ENCODE measurements at regions not wholly inside any gene's neighbourhood (a gene's known extent, or its start where the extent isn't known, plus 50 kb on each side); places are given as distances from the start of the nearest gene placed in this dataset.

DNA sequence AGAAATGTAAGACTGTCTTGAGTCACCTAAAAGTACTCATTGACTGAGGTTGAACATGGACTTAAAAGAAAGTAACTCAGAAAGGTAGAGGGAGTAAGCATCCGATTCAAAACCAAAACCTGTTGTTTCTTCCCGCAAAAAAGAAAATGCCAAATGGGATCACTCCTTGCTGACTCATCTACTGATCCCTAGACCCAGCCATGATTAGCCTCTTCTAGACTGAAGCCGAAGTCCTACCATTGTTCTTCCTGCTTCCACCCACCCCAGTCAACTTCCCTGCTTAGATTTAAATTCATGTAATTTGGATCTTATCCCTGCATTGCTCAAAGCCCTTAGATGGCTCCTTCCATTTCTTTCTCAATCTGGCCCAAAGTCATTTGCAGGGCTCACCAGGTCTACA is 760.5 kb upstream of the SOX9 start:
- no peaks in the 10 kb centered on the region for H4K20me1 ChIP-seq (ENCODE audit: control insufficient read depth, extremely low read depth, insufficient read depth, low read length)
- H3K79me2 ChIP-seq (ENCODE audit: control insufficient read depth, insufficient read depth, low read length) = no peaks in the 10 kb centered on the region
- H3K36me3 ChIP-seq (ENCODE audit: control insufficient read depth in 2 of 2, extremely low read depth in 1 of 2, insufficient read depth in 2 of 2, low read length in 2 of 2) = no peaks in the 10 kb centered on the region
- peaks cover 4% of the 10 kb centered on the region for H3K4me1 ChIP-seq (ENCODE audit: control insufficient read depth, extremely low read depth, insufficient read depth, low read length)
- H3K9ac ChIP-seq (ENCODE audit: control insufficient read depth, extremely low read depth, insufficient read depth, low read length) = no peak overlapping the region
- H2AFZ ChIP-seq (ENCODE audit: control insufficient read depth, low read length) = no peak overlapping the region
- FAIRE-seq (peak; percentile 71), DNase-seq (ENCODE audit: low read depth, low spot score) (no peak)
- H3K4me2 ChIP-seq (ENCODE audit: control insufficient read depth, extremely low read depth, insufficient read depth, low read depth, low read length) = no peak overlapping the region
- dilution Hi-C loops (cut with MboI; ENCODE audit: extremely low pct_ligation_motif_present, low sequenced_read_pairs) = no loop called here
- H3K27ac ChIP-seq (ENCODE audit: control insufficient read depth, insufficient read depth, low read length) = no peak overlapping the region
- no peak overlapping the region for H3K4me3 ChIP-seq (ENCODE audit: control insufficient read depth in 2 of 3, extremely low read depth in 1 of 3, insufficient read depth in 2 of 3, low read depth in 1 of 3, low read length in 3 of 3)
- TF ChIP-seq EZH2 (IDR thresholded peaks at IDR 0.05; ENCODE audit: low read length) (no peak), CTCF (optimal IDR thresholded peaks at IDR 0.05 in 1 of 3, IDR thresholded peaks at IDR 0.05 in 1 of 3, conservative IDR thresholded peaks at IDR 0.05 in 1 of 3; ENCODE audit: extremely low read depth in 1 of 3, insufficient read depth in 2 of 3, low read length in 3 of 3) (no peak)
- H3K27me3 ChIP-seq (ENCODE audit: control insufficient read depth, extremely low read depth, insufficient read depth, low read length) = no peaks in the 10 kb centered on the region
- no peaks in the 10 kb centered on the region for H3K9me3 ChIP-seq (ENCODE audit: control insufficient read depth, low read depth, low read length)
- H3K9me1 ChIP-seq (ENCODE audit: control insufficient read depth, extremely low read depth, insufficient read depth, low read length) = no peaks in the 10 kb centered on the region

- Histone ChIP-seq H3K9me1 (ENCODE audit: control insufficient read depth, extremely low read depth, insufficient read depth, low read length) (no peaks in the 10 kb centered on the region), H3K4me1 (ENCODE audit: control insufficient read depth, extremely low read depth, insufficient read depth, low read length) (peaks cover 4% of the 10 kb centered on the region), H3K79me2 (ENCODE audit: control insufficient read depth, insufficient read depth, low read length) (no peaks in the 10 kb centered on the region), H3K27ac (ENCODE audit: control insufficient read depth, insufficient read depth, low read length) (no peak overlapping the region), H3K4me3 (ENCODE audit: control insufficient read depth in 2 of 3, extremely low read depth in 1 of 3, insufficient read depth in 2 of 3, low read depth in 1 of 3, low read length in 3 of 3) (no peak overlapping the region), H3K9ac (ENCODE audit: control insufficient read depth, extremely low read depth, insufficient read depth, low read length) (no peak overlapping the region), H2AFZ (ENCODE audit: control insufficient read depth, low read length) (no peak overlapping the region), H3K4me2 (ENCODE audit: control insufficient read depth, extremely low read depth, insufficient read depth, low read depth, low read length) (no peak overlapping the region), H3K36me3 (ENCODE audit: control insufficient read depth in 2 of 2, extremely low read depth in 1 of 2, insufficient read depth in 2 of 2, low read length in 2 of 2) (no peaks in the 10 kb centered on the region), H3K27me3 (ENCODE audit: control insufficient read depth, extremely low read depth, insufficient read depth, low read length) (no peaks in the 10 kb centered on the region), H4K20me1 (ENCODE audit: control insufficient read depth, extremely low read depth, insufficient read depth, low read length) (no peaks in the 10 kb centered on the region), H3K9me3 (ENCODE audit: control insufficient read depth, low read depth, low read length) (no peaks in the 10 kb centered on the region)
- FAIRE-seq (no peak), DNase-seq (ENCODE audit: low read depth, low spot score) (no peak)
- dilution Hi-C loops (cut with MboI; ENCODE audit: extremely low pct_ligation_motif_present, low sequenced_read_pairs) = no loop called here
- TF ChIP-seq CTCF (optimal IDR thresholded peaks at IDR 0.05 in 1 of 3, IDR thresholded peaks at IDR 0.05 in 1 of 3, conservative IDR thresholded peaks at IDR 0.05 in 1 of 3; ENCODE audit: extremely low read depth in 1 of 3, insufficient read depth in 2 of 3, low read length in 3 of 3) (no peak), EZH2 (IDR thresholded peaks at IDR 0.05; ENCODE audit: low read length) (no peak)
These were observed 759.0 kb upstream of the SOX9 start for GRCh38 chr17:71361656-71362450.

All from keratinocyte (primary cell).